ENCODE measurements at regions not wholly inside any gene's neighbourhood (a gene's known extent, or its start where the extent isn't known, plus 50 kb on each side); places are given as distances from the start of the nearest gene placed in this dataset.

GRCh38 chr12:124440841-124441381, 126.5 kb downstream of the NCOR2 start:
- no peak for DNase-seq

- DNase-seq: no peak
Observed at GRCh38 chr12:124440031-124440626, 127.3 kb downstream of the NCOR2 start.

- DNase-seq: no peak
Observed at GRCh38 chr12:124438437-124439056, 128.9 kb downstream of the NCOR2 start.

GRCh38 chr12:124437617-124438436, 129.6 kb downstream of the NCOR2 start:
- no peak for DNase-seq

- DNase-seq: no peak
Observed at GRCh38 chr12:124437121-124437520, 130.3 kb downstream of the NCOR2 start.

GRCh38 chr12:124436366-124436765, 131.0 kb downstream of the NCOR2 start:
- no peak for DNase-seq

- no peak for DNase-seq
Observed at GRCh38 chr12:124435806-124436345, 131.5 kb downstream of the NCOR2 start.

- no peak for DNase-seq
Observed at GRCh38 chr12:124434951-124435805, 132.2 kb downstream of the NCOR2 start.

GRCh38 chr12:124434354-124434753, 133.1 kb downstream of the NCOR2 start:
- DNase-seq: no peak

GRCh38 chr12:124433879-124434278, 133.5 kb downstream of the NCOR2 start:
- DNase-seq: no peak

- no peak for DNase-seq
Observed at GRCh38 chr12:124433147-124433874, 134.1 kb downstream of the NCOR2 start.

GRCh38 chr12:124432376-124432775, 135.0 kb downstream of the NCOR2 start:
- DNase-seq: no peak

GRCh38 chr12:124431971-124432370, 135.4 kb downstream of the NCOR2 start:
- no peak for DNase-seq

- no peak for DNase-seq
Observed at GRCh38 chr12:124430491-124430890, 135.6 kb downstream of the RFLNA start.

- DNase-seq: no peak
Observed at GRCh38 chr12:124429535-124429934, 134.6 kb downstream of the RFLNA start.

GRCh38 chr12:124428792-124429281, 133.9 kb downstream of the RFLNA start:
- no peak for DNase-seq

GRCh38 chr12:124428136-124428791, 133.4 kb downstream of the RFLNA start:
- DNase-seq: no peak

GRCh38 chr12:124426594-124427555, 132.0 kb downstream of the RFLNA start:
- no peak for DNase-seq

GRCh38 chr12:124425667-124426066, 130.8 kb downstream of the RFLNA start:
- DNase-seq: no peak

- DNase-seq: no peak
Observed at GRCh38 chr12:124424516-124424905, 129.6 kb downstream of the RFLNA start.

Measured in RPMI8226 (cell line).